Thyroid gland (tissue), 4 donors: ENCODE measurements at regions not wholly inside any gene's neighbourhood (a gene's known extent, or its start where the extent isn't known, plus 50 kb on each side); places are given as distances from the start of the nearest gene placed in this dataset.

Source experiments
- DNase-seq, 2 donors: peaks; one replicate each; pipeline ENCODE4 v3.0.0-alpha.2; 2019
- H3K27ac ChIP-seq, 3 donors: fragments of 200-600 bp; sonication (generic); 1 replicate in 2 of 3; 2 replicates in 1 of 3; pipeline ENCODE4 v1.5.1; 2016 to 2019; ENCODE audit warnings: mild to moderate bottlenecking in 1 of 3, moderate library complexity in 1 of 3
- H3K27me3 ChIP-seq: fragments of 200-600 bp; sonication (generic); one replicate; pipeline ENCODE4 v1.5.1; 2019
- H3K36me3 ChIP-seq, 2 donors: fragments of 200-600 bp; sonication (generic); one replicate each; pipeline ENCODE4 v1.5.1; 2016 to 2019
- H3K4me1 ChIP-seq, 2 donors: fragments of 200-600 bp; sonication (generic); one replicate each; pipeline ENCODE4 v1.5.1; 2017 to 2019
- H3K4me3 ChIP-seq, 3 donors: fragments of 200-600 bp; sonication (generic); replicated peaks in 1 of 3; 1 replicate in 2 of 3; 2 replicates in 1 of 3; pipeline ENCODE4 v1.5.1; 2016; ENCODE audit warnings: mild to moderate bottlenecking in 1 of 3
- H3K9me3 ChIP-seq: fragments of 200-600 bp; sonication (generic); one replicate; pipeline ENCODE4 v1.5.1; 2017
- CTCF ChIP-seq, 6 experiments: fragments of 200-600 bp in 3 of 6; fragments of 450-650 bp in 3 of 6; sonication (generic) in 3 of 6; IDR thresholded peaks; one replicate each; pipeline ENCODE4 v1.5.1; 2016 to 2019; ENCODE audit warnings: antibody characterized with exemption in 6 of 6, mild to moderate bottlenecking in 2 of 6, inconsistent platforms in 1 of 6, moderate library complexity in 1 of 6
- POLR2A ChIP-seq, 2 donors: fragments of 450-650 bp; IDR thresholded peaks; one replicate each; pipeline ENCODE4 v1.6.1; 2017; ENCODE audit warnings: antibody characterized with exemption in 2 of 2, mild to moderate bottlenecking in 2 of 2, moderate library complexity in 1 of 2
- WGBS, 2 donors: methylation state at CpG; one replicate each; pipeline ENCODE4 v1.1.5; 2017; 5-methylcytosine and 5-hydroxymethylcytosine counted together
- intact Hi-C: fragments of 100-400 bp; cut with DNase I; formaldehyde crosslinking; loops from one replicate; pipeline ENCODE4 v1.15.1; 2023

- no peak for DNase-seq
- Histone ChIP-seq H3K4me1 (no peaks in the 10 kb centered on the region), H3K27ac (no peak overlapping the region), H3K27me3 (no peaks in the 10 kb centered on the region), H3K36me3 (no peaks in the 10 kb centered on the region), H3K4me3 (no peak overlapping the region), H3K9me3 (no peaks in the 10 kb centered on the region)
- TF ChIP-seq POLR2A (IDR thresholded peaks at IDR 0.05) (no peak), CTCF (IDR thresholded peaks at IDR 0.05) (no peak)
- 87 to 97% methylated on average over 2 of the region's 2 CpGs for WGBS, 2 donors
- intact Hi-C loops: no loop called here
Observed at GRCh38 chr7:88700725-88701124, 58.8 kb upstream of the ZNF804B start.

GRCh38 chr7:88694207-88694606 lies 65.3 kb upstream of the ZNF804B start:
- no peak for DNase-seq
- H3K9me3 ChIP-seq: no peaks in the 10 kb centered on the region
- H3K4me1 ChIP-seq: no peaks in the 10 kb centered on the region
- H3K36me3 ChIP-seq: no peaks in the 10 kb centered on the region
- H3K27me3 ChIP-seq: no peaks in the 10 kb centered on the region
- TF ChIP-seq POLR2A (IDR thresholded peaks at IDR 0.05): no peak
- TF ChIP-seq CTCF (IDR thresholded peaks at IDR 0.05): no peak
- H3K4me3 ChIP-seq: no peak overlapping the region
- H3K27ac ChIP-seq: no peak overlapping the region
- intact Hi-C loops: no loop called here

GRCh38 chr7:88693131-88693530 lies 66.4 kb upstream of the ZNF804B start:
- Histone ChIP-seq H3K36me3 (no peaks in the 10 kb centered on the region), H3K4me1 (no peaks in the 10 kb centered on the region), H3K9me3 (no peaks in the 10 kb centered on the region), H3K4me3 (no peak overlapping the region), H3K27me3 (no peaks in the 10 kb centered on the region), H3K27ac (no peak overlapping the region)
- intact Hi-C loops: no loop called here
- TF ChIP-seq CTCF (IDR thresholded peaks at IDR 0.05) (no peak), POLR2A (IDR thresholded peaks at IDR 0.05) (no peak)
- DNase-seq: no peak

GRCh38 chr7:88692493-88692892 lies 67.0 kb upstream of the ZNF804B start:
- H3K27me3 ChIP-seq: no peaks in the 10 kb centered on the region
- H3K27ac ChIP-seq: no peak overlapping the region
- no peak overlapping the region for H3K4me3 ChIP-seq
- H3K9me3 ChIP-seq: no peaks in the 10 kb centered on the region
- intact Hi-C loops: no loop called here
- H3K36me3 ChIP-seq: no peaks in the 10 kb centered on the region
- no peaks in the 10 kb centered on the region for H3K4me1 ChIP-seq
- no peak for DNase-seq
- TF ChIP-seq CTCF (IDR thresholded peaks at IDR 0.05) (no peak), POLR2A (IDR thresholded peaks at IDR 0.05) (no peak)

GRCh38 chr7:88689821-88690220 lies 69.7 kb upstream of the ZNF804B start:
- no peaks in the 10 kb centered on the region for H3K27me3 ChIP-seq
- DNase-seq: no peak
- intact Hi-C loops: no loop called here
- H3K4me3 ChIP-seq: no peak overlapping the region
- TF ChIP-seq POLR2A (IDR thresholded peaks at IDR 0.05) (no peak), CTCF (IDR thresholded peaks at IDR 0.05) (no peak)
- no peaks in the 10 kb centered on the region for H3K4me1 ChIP-seq
- H3K27ac ChIP-seq: no peak overlapping the region
- H3K9me3 ChIP-seq: no peaks in the 10 kb centered on the region
- WGBS, 2 donors: 90 to 91% methylated on average over 1 of the region's 1 CpG
- no peaks in the 10 kb centered on the region for H3K36me3 ChIP-seq
